ENCODE measurements at regions not wholly inside any gene's neighbourhood (a gene's known extent, or its start where the extent isn't known, plus 50 kb on each side); places are given as distances from the start of the nearest gene placed in this dataset.

GRCh38 chr4:81351654-81352445 is 119.9 kb downstream of the RASGEF1B start:
- peak; percentile 93 for ATAC-seq
- Histone ChIP-seq H3K4me1 (peaks cover 0 to 4% of the 10 kb centered on the region in 2 donors), H3K9me3 (no peaks in the 10 kb centered on the region), H3K36me3 (no peaks in the 10 kb centered on the region), H3K27me3 (no peaks in the 10 kb centered on the region), H3K4me3 (no peak overlapping the region), H3K27ac (no peak overlapping the region)
- intact Hi-C loops (cut with DNase I) = loop anchor here in 1 of 2 donors (10.0 kb wide), 1 partner anchor 277 kb away; no protein-coding TSS in a partner anchor
- TF ChIP-seq CTCF (IDR thresholded peaks at IDR 0.05) = peak; percentile 79 to 86
- peak; percentile 39 to 84 (median 60) for DNase-seq

DNA sequence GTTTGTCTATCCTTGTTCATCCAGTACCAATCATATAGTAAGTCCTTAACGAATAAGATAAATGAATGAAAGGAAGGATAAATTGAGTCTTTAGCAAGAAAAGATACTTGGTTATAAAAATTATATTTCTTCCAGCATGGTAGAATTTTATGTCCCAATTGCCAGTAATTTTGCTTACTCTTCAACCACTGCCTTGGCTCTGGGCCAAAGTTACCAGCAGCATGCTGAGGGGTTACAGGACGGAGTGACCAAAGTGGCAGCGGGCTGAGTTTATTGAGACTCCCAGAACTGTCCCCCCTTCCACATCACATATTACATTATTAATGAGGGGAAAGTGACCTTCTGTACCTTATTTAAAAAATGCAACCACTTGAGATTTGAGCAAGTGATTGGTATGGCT is 121.7 kb downstream of the RASGEF1B start:
- no peaks in the 10 kb centered on the region for H3K27me3 ChIP-seq
- intact Hi-C loops (cut with DNase I) = loop anchor here in 1 of 2 donors (10.0 kb wide), 1 partner anchor 275 kb away; no protein-coding TSS in a partner anchor
- ATAC-seq (no peak), DNase-seq (no peak)
- no peak overlapping the region for H3K27ac ChIP-seq
- no peaks in the 10 kb centered on the region for H3K36me3 ChIP-seq
- H3K4me1 ChIP-seq = peaks cover 0 to 4% of the 10 kb centered on the region in 2 donors
- no peaks in the 10 kb centered on the region for H3K9me3 ChIP-seq
- no peak overlapping the region for H3K4me3 ChIP-seq
- TF ChIP-seq CTCF (IDR thresholded peaks at IDR 0.05) = no peak

DNA sequence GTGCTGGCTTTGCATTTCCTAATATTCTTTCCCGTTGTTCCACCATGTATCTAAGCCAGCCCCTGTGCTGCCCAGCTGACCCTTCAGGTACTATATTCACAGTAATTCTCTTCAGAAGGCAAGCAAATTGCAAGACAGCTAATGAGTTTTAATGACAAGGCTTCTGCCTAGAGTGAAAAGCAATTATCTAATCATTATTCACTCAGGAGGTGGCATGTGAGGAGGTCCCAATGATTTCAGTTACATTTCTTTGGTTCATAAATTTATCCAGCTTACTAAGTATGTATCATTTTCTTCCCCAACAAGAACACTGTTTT is 123.0 kb downstream of the RASGEF1B start:
- ATAC-seq (no peak), DNase-seq (no peak)
- Histone ChIP-seq H3K27ac (no peak overlapping the region), H3K9me3 (no peaks in the 10 kb centered on the region), H3K4me3 (no peak overlapping the region), H3K4me1 (peaks cover 0 to 4% of the 10 kb centered on the region in 2 donors), H3K27me3 (no peaks in the 10 kb centered on the region), H3K36me3 (no peaks in the 10 kb centered on the region)
- no peak for TF ChIP-seq CTCF (IDR thresholded peaks at IDR 0.05)
- intact Hi-C loops (cut with DNase I) = no loop called here

DNA sequence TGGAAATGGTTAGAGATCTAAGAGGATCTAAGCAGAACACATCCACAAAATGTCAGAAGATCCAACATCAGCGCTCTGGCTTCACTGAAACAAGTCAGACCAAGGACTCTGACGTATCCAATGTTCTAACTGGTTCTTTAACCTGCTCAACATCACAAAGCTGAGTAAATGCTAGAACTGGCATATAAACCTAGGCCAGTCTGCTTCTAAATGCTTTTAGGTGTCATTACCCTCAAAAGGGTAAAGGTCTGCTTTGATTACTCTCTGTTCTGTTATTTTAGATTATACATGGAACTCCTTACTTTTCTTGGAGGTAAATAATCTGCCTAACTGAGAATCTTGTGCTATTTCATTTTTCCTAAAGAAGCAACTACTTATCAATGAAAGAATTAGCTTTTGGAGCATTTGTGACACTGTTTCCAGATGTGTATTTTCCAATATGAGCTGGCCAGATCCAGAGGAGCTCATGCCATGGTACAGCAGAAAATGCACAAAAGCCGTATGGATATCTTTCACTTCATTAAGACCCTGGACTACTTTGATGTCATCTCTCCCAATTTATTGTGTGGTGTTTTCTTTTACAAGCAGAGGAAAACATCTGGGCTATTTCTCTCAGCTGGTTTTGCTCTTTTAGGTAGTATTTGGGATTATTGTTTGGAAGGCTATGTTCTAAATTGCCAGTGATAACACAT is 123.5 kb downstream of the RASGEF1B start:
- Histone ChIP-seq H3K9me3 (no peaks in the 10 kb centered on the region), H3K4me3 (no peak overlapping the region), H3K36me3 (no peaks in the 10 kb centered on the region), H3K27ac (no peak overlapping the region), H3K4me1 (peaks cover 0 to 4% of the 10 kb centered on the region in 2 donors), H3K27me3 (no peaks in the 10 kb centered on the region)
- ATAC-seq = no peak
- DNase-seq = no peak
- intact Hi-C loops (cut with DNase I) = no loop called here
- no peak for TF ChIP-seq CTCF (IDR thresholded peaks at IDR 0.05)

DNA sequence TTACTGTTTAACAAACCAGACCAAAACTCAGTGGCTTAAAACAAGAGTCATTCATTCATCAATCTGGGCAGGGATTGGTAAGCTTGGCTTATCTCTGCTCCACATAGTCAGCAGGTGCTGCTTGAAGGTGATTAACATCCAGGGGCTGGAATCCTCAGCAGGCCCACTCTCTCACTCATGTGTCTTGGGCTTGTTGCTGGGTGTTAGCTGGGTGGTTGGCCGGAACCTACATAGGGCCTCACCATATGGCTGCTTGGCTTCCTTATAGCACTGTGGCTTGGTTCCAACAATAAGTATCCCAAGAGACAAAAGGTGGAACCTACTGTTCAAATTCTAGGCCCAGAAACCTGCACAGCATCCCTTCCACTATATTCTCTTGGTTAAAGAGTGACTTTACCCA is 125.0 kb downstream of the RASGEF1B start:
- no peak overlapping the region for H3K27ac ChIP-seq
- ATAC-seq = no peak
- DNase-seq = no peak
- no peaks in the 10 kb centered on the region for H3K4me1 ChIP-seq
- no peaks in the 10 kb centered on the region for H3K9me3 ChIP-seq
- no peak for TF ChIP-seq CTCF (IDR thresholded peaks at IDR 0.05)
- intact Hi-C loops (cut with DNase I) = no loop called here
- no peaks in the 10 kb centered on the region for H3K36me3 ChIP-seq
- H3K4me3 ChIP-seq = no peak overlapping the region
- H3K27me3 ChIP-seq = no peaks in the 10 kb centered on the region

All from left lung (tissue), 4 donors.